HG02642 (cell line): ENCODE measurements at regions not wholly inside any gene's neighbourhood (a gene's known extent, or its start where the extent isn't known, plus 50 kb on each side); places are given as distances from the start of the nearest gene placed in this dataset.
A peak's percentile ranks its signal among the peaks of the same experiment; 100 is the strongest.

Source experiments
- ATAC-seq: cut with Tn5 transposase; IDR thresholded peaks from one replicate; pipeline ENCODE4 v1.9.1; 2021; ENCODE audit warnings: mild to moderate bottlenecking; ENCODE audit not compliant: unreplicated experiment, poor library complexity

DNA sequence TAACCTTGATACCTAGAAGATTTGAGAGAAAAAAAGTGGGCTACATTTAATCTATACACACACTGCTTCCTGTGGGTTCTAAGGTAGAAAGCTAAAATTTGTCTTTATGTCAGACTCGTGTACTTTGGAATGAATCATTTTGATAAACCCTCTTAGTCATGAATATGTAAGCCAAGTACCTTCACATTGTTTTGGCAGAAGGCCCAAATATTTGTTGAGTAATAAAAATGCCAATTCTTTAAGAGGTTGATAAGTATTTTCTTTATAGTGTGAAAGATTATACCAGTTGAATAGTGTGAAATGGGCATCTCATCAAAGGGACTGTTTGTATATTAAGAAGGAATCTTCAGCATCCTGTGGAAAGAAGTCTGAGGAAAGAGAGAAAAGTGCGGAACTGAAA lies 1464.7 kb upstream of the ZEB2 start:
- no peak for ATAC-seq

DNA sequence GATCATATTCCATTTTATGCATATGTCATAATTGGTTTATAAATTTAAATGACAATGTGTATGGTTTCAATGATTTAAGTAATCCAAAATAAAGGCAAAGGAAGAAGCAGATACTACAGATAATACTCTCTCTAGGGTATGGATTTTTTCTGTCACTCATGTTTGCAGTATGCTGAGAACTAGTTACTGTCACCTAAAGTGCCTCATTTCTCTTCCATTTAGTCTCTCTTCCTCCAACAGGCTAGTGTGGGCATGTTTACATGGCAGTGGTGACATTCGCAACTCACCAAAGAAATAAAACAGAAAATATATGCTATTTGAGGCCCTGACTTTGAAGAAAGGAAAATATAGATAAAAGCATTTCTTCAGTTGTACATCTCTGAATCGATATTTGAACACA lies 1460.4 kb upstream of the ZEB2 start:
- no peak for ATAC-seq

DNA sequence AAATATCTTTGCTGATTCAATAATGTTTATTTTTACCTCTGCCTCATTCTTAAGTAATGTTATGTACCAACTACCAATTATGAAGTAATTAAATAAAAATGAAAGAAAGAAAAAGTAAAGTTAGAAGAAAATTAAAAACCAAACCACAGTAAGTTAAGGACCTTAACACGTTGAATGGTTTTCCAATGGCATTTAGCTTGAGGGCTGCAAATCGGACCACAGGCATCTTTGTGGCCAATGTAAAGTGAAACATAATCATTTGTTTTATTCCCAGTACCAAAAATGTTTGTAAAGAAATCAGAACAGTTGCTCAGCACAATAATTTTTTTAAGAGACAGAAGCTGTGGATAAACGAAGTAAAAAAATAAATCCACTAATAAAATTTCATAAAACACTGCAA lies 1455.5 kb upstream of the ZEB2 start:
- no peak for ATAC-seq

DNA sequence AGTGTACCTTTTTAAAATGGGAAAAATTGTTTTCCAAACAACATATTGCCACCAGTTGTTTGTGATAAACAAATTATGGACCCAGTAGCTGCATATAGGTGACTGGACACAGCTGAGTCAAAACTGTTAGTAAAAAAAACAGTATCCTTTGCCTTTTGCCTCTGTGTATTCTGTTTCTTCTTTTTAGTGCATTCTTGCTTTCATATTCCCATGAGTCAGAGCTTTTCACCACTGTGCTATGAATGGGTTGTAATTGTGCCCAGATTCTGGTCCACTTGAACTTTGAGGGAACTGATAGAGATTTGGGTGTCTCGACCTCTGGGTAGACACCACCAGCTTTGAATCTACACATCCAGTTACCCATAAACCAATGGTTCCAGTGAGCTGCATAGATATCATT lies 1441.9 kb upstream of the ZEB2 start:
- no peak for ATAC-seq

DNA sequence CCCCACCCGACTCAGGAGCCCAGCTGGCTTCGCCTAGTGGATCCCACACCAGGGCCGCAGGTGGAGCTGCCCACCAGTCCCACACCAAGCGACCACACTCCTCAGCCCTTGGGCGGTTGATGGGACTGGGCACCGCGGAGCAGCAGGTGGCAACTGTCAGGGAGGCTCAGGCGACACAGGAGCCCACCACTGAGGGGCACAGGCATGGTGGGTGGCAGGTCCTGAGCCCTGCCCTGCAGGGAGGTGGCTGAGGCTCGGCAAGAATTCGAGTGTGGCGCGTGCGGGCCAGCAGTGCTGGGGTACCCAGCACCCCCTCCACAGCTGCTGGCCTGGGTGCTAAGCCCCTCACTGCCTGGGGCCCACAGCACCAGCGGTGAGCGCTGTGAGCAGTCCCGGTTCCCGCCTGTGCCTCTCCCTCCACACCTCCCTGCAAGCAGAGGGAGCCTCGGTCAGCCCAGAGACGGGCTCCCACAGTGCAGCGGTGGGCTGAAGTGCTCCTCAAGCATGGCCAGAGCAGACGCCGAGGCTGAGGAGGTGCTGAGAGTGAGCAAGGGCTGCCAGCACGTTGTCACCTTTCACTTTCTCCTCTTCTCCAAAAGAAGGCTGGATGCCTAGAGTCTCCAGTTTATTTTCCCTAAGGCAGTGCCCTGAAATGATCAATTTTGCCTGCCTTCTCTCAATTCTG lies 1440.7 kb upstream of the ZEB2 start:
- ATAC-seq: no peak

DNA sequence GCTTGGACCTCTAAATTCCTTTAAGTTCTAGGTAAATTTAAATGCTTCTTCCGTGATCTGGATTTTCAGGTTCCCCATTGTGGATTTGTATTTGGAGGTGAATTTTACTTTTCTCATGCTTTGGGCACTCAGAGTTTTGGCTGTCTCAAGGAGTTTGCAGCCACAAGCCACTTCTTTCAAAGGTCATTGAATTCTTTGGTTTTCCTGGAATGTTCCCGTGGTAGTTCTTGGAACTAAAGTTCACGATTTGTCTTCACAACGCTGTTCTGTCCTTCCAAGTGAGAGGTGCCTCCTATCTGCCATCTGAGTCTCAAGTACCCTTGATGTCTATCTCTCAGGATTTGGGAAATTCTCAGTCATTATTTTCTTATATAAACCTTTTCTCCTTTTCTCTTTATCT lies 1438.7 kb upstream of the ZEB2 start:
- ATAC-seq: no peak

DNA sequence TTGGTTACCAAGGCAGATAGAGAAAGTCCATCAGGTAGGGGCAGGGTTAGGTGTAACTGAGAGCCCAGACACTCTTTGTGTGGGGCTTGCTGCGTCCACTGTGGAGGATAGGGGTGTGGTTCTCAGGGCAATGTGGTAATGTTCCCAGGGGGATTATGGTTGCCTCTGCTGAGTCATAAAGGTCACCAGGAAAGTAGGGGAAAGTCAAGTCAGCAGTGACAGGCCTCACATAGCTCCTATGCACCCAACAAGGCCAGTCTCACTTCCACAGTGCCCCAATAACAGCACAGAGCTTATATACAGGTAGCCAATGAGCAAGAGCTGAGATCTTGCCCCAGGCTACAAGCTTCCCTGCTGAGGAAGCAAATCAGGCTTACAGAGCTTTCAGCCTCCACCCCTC lies 1438.0 kb upstream of the ZEB2 start:
- ATAC-seq: no peak

DNA sequence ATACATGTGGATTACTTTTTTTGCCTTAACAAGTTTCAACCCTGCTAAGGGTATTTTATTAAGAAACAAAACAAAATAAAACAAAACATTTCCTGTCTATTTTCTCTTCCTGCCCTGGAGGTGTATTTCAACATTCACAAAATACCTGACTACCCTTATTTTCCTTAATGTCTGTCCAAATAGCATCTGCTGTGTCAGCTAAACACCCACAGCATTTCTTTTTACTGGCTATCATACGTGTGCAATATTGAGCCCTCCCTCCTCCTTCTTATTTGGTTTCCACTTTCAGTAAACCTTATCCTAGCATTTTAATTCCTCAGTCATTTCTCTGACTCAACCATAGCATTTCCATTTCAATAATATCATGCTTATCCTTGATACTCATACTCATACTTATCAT lies 1420.0 kb upstream of the ZEB2 start:
- no peak for ATAC-seq

DNA sequence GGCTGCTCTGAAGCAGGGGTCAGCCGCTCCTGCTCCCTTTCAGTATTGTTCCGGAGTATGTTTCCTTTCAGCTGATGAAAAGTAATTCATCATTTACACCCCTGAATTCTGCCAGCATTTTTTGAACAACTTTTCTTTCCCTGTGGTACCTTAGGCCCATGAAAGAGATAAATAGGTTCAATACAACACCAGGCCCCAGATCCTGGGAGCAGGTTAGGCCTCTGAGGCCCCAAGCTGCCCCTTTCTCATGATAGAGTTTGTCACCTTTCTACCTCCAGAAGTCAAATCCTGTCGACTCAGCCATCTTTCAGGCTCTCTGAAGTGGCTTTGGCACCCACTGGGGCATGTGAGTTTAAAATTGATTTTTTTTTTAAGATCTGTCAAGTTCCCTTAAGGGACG lies 1415.1 kb upstream of the ZEB2 start:
- ATAC-seq: no peak

DNA sequence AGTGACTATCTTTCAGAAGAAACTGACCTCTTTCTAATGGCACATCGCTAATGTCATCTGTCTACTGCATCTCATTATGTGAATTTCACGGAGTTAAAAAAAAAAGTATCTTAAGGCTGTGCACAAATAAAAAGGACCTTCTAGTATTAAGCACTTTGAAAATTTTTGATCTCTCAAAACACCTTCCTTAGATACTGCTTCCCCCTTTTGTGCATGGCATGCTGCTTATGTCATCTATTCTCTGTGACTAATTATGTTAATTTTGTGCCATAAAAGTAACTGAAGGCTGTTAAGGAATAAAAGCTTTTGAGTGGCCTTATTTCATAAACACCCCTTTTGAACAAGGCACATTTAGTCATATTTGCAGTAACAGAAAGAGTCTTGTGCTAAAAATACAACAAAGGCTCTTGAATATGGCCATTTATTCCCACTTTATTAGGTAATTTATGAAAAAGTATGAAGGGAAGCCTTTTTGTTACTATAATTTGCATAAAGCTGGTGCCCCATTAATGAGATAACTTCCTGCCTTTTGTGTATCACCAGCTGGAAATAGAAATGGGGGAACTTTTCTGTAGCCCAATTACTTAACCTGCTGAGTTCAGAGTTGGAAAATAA lies 1412.0 kb upstream of the ZEB2 start:
- ATAC-seq: no peak

DNA sequence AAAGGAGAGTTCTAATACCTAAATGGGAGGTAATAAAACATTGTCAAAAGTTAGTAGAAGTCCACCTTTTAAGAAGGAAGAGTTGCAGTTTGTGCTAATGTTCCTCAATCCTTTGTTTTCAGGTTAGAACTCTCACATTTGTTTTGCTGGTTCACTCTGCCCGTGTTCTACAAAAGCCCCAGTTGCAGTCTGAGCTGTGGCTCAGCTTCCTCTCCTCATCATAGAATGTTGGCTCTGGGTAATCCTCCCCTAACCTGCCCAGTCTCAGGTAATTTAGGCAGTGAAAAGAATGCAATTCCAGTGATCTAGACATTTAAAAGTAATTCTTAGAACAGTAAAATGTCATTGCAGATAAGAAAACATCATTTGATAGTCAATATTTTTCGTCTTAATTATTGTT lies 1410.4 kb upstream of the ZEB2 start:
- no peak for ATAC-seq

DNA sequence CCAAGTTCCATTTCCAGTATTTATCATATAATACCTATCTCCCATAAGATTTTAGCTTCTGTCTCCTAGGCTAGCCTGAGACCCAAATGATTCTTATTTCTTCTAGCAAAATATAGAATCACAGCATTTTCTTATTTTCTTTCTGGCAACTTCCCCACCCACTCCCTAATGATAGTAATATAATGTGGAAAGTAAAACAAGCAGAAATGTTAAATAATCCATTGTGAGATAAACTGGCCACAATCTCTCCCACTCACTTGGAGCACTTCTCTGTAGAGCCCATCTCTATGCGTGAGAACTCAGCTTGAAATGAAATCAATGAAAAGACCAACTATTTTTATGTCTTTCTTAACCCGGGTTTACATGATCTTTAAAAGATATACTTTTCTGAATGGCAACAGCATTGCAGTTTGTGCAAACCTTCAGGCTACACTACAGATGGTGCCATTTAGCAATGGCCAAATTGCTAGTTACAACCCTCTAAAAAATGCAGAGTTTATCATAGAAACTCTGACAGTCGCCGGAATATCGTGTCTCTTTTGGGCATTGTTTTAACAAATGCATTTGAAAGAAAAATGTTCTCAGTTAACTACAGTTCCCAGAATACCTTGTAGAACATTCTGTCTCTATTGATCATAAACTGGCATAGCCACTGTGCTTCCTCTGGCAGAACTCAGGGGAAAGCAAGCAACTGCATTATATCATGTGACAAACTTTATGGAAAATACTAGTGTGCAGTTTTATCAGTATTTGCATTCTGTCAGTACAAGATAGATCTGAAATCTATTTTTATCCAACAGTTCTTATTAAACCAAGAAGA lies 1407.4 kb upstream of the ZEB2 start:
- no peak for ATAC-seq

DNA sequence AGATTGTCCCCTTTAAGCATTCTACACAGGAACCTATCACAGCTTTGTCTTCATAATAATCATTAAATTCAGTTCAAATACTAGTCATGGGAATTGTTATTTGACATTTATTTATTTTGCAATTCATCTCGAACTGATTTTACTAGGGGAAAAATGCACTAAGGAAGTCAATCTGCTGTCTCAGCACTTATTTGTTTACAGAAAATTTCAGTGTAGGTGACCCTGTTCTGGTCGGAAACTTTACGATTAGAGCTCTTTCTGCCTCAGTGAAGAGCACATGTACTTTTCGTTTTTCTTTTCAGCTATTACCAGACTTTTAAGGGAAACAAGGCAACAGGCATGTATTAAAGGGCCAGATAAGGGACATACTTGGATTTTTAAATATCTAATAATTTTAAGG lies 1405.7 kb upstream of the ZEB2 start:
- no peak for ATAC-seq

DNA sequence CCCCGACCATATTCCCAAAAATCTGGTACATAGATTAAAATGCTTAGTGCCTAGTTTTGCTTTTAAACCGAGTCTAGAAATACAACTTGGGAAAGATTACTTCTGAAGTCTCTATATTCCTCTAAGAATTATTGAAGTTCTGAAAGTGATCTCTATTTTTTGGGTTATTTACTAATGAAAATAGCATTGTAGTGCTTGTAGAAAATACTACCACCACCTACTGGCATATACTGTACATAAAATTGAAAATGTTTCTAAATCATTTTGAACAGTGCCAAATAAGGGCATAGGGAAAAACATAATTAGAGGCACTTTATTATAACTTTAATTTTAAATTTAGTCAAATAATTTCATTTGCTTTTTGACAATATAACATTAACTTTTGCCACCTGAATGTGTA lies 1399.6 kb upstream of the ZEB2 start:
- ATAC-seq: no peak

DNA sequence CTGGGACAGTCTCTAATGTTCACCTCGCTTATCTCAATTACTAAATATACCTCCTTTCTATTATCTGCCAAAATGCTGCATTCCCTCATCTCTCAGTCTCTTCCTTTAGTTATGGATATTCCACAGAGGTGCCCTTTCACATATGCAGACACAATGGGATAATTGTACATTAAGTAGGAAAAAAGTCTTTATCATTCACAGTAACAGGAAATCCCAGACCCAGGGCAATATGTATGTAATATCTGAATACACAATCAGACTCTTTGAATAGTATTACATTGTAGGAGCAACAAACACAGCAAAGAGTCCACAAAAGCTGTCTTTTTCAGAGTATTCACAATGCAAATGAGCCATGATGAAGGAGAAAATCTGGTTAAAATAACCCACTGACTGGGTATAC lies 1399.0 kb upstream of the ZEB2 start:
- no peak for ATAC-seq

DNA sequence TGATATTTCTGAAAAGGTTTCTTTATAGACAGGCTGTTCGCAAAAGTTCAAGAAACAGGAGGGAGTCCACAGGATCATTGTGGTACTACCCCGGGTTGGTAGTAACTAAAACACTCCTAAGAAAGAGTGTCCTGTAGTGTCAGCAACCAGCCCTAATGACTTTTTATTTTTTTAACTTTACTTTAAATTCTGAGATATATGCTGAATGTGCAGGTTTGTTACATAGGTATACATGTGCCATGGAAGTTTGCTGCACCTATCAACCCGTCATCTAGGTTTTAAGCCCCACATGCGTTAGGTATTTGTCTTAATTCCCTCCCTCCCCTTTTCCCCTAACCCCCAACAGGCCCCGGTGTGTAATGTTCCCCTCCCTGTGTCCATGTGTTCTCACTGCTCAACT lies 1396.9 kb upstream of the ZEB2 start:
- no peak for ATAC-seq

DNA sequence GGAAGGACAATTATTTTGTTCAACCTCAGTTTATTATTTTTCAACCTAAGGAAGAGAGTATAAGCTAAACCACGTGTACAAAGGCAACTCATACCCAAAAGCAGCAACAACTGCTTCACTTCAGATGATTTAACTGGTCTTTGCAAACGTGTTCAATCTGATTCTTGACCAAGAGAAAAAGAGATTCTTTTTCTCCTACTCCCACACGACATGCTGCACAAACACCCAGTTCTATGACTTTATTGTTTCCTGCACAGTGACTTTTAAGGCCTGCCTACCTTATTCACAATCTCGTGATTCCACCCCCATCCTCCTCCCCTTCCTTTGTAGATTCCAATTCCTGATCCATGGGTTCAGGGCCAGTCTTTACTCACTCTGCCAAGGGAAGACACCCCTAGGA lies 1394.8 kb upstream of the ZEB2 start:
- ATAC-seq: no peak

DNA sequence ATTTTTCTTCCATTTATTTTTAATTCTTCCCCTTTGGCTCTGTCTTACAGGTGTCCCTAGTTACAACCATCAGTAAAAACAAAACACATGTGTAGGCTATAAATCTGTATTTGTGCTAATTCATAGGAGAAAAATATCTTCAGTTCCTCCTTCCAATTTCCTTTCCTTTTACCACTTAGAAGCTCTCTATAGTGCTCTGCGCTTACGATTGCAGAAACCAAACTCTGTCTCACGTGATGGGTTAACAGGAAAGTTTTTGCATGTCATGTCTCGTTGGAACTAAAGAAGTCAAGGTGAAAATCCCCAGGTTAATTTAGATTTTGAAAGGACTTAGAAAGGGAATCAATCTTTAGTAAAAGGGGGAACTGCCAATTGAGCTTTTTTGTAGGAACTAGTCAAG lies 1390.5 kb upstream of the ZEB2 start:
- peak; percentile 90 for ATAC-seq

DNA sequence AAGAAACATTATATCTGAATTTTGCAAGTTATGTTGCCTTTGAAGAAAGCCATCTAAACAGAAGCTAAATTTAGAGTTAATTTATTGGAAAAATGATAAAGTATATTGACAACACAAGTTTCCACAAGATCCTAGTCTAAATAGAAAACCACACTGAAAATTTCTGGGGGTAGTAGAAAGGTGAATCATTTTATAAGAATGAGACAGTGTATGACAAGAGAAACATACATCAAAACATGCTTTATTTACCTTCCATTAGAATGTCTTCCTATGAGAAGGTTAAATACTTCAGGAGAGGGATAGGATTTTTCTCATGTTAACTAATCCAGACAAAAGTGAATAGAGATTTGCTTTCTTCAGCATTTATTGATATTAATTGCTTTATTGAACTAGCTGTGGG lies 1389.8 kb upstream of the ZEB2 start:
- no peak for ATAC-seq

DNA sequence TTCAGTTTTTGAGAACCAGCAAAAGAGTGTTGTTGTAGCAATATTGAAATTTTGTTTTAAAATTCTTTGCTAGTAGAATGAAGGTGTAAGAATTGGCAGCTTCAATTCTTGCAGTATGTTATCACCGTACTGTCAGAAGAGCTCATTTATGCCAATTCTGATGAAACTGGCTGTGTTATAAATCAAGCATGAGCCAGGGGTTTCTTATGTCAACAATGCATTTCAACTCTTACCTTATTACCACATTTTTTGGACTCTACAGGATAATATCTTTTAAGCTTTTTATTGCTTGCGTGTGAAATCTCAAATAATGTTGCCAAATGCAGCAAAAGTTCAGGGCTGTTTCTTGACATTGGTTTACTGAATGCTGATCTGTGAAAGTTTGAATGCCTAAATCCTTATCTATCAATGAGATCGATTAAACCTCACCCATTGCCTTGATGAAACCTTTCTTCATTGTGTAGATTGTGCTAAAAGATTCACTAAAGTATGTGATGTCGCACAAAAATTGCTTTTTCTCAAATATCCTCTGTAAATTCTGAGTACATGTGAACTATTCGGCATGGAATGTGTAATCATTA lies 1389.3 kb upstream of the ZEB2 start:
- ATAC-seq: no peak

DNA sequence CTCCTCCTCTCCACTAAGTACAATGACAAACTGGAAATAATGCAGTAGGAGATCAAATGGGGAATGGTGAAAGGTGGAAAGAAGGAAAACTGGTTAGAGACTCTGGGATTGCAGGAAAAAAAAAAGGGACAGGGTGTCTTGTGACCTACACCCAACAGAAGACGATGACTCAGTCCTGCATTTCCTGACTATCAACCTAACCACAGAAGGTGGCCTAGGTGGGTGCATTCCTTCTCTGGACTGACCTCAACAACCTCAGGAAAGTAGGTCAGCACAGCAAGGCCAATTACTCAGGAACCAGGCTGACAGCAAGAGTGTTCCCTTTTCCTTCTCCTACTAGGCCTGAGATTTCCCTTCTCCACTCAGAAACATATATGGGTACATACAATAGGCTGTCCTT lies 1386.4 kb upstream of the ZEB2 start:
- no peak for ATAC-seq
